Left ventricle myocardium superior (tissue), 1 donor: ENCODE measurements at regions not wholly inside any gene's neighbourhood (a gene's known extent, or its start where the extent isn't known, plus 50 kb on each side); places are given as distances from the start of the nearest gene placed in this dataset.

ENCODE experiments used
- ATAC-seq: fragments of 200-7000 bp; cut with Tn5 transposase; one replicate; pipeline ENCODE4 v1.9.1; 2020; ENCODE audit warnings: mild to moderate bottlenecking, moderate library complexity
- DNase-seq: peaks from one replicate; pipeline ENCODE4 v3.0.0-alpha.2; 2020
- intact Hi-C: fragments of 100-400 bp; cut with micrococcal nuclease; formaldehyde crosslinking; loops from one replicate; pipeline ENCODE4 v1.11.0; 2022
- donor health status: DM: no; HTN: yes; CAD: no; lungs with severe emphysema.

GRCh38 chr18:51915176-51915575 lies 424.8 kb upstream of the DCC start:
- no peak for ATAC-seq
- intact Hi-C loops, result no loop called here
- DNase-seq, result no peak

- no peak for ATAC-seq
- no peak for DNase-seq
- intact Hi-C loops, result no loop called here
Measured at GRCh38 chr18:51921862-51922261, 418.1 kb upstream of the DCC start.

GRCh38 chr18:51933903-51934302 lies 406.1 kb upstream of the DCC start:
- no peak for ATAC-seq
- intact Hi-C loops, result no loop called here

GRCh38 chr18:51936115-51936514 lies 403.9 kb upstream of the DCC start:
- DNase-seq, result no peak
- ATAC-seq, result no peak
- intact Hi-C loops, result no loop called here

More at GRCh38 chr18:51933903-51934302, 406.1 kb upstream of the DCC start:
- no peak for DNase-seq

- intact Hi-C loops, result no loop called here
- DNase-seq, result no peak
- ATAC-seq, result no peak
Measured at GRCh38 chr18:51941999-51942398, 398.0 kb upstream of the DCC start.

DNA sequence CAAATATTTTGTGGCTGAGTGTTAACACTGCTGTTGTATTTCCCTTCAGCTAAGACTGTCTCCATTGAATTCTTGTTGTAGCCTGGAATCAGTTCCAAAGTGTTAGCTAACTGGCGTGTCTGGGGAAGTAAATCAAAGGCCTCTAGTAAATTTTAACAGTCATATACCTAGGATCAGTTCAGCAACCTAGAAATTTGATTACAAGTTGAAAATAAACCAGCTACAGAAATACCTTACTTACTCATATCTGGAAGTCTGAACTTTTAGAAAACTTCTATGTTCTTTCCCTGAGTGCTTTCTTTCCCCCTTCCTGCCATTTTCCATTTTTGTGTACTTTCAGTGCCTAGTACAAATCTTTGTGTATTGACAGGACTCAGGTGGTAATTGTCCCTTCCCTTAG lies 396.7 kb upstream of the DCC start:
- ATAC-seq (no peak), DNase-seq (no peak)
- intact Hi-C loops, result no loop called here

- no peak for ATAC-seq
Measured at GRCh38 chr18:51946946-51947345, 393.1 kb upstream of the DCC start.

GRCh38 chr18:51952844-51953243 lies 387.2 kb upstream of the DCC start:
- ATAC-seq (no peak), DNase-seq (no peak)
- intact Hi-C loops, result no loop called here

More at GRCh38 chr18:51946946-51947345, 393.1 kb upstream of the DCC start:
- DNase-seq, result no peak
- intact Hi-C loops, result no loop called here

DNA sequence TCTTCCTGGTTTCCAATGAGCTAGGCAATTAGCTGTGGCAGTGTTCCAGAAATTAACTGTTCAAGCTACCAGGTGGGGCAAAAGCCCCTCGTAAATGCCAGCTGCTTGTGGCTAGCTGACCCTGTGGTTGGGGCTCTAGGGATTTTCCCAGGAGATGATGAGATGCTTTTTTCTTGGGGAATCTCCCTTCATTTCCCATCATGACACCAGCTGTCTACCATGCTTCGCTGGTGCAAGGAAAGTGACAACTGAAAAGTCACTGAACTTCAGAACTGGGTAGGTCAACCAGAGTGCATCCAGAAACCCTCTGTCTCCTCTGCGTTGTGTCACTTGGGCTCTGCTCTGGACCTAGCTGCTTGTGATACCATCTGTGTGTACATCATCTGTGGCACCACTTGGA lies 386.5 kb upstream of the DCC start:
- DNase-seq (no peak), ATAC-seq (no peak)
- intact Hi-C loops, result no loop called here

DNA sequence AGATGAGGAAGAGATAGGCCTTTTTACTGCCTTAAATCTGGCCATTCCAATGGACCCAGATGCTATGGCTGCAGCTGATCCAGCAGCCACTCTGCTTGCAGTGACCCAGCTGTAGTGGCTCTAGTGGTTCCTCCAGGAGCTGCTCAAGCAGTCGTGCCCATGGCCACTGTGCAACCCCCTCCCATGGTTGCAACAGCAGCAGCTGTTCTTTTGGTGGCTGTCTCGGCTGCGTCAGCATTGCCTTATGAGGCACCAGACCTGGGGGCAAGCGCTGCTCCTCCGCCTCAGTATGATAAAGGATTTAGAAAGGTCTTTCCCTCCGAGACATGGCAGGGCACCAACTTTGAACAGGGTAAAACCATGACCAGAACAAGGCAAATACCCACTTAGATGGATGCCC lies 384.9 kb upstream of the DCC start:
- DNase-seq (no peak), ATAC-seq (no peak)
- intact Hi-C loops, result no loop called here

- DNase-seq (no peak), ATAC-seq (no peak)
- intact Hi-C loops, result no loop called here
Measured at GRCh38 chr18:51957001-51957400, 383.0 kb upstream of the DCC start.

DNA sequence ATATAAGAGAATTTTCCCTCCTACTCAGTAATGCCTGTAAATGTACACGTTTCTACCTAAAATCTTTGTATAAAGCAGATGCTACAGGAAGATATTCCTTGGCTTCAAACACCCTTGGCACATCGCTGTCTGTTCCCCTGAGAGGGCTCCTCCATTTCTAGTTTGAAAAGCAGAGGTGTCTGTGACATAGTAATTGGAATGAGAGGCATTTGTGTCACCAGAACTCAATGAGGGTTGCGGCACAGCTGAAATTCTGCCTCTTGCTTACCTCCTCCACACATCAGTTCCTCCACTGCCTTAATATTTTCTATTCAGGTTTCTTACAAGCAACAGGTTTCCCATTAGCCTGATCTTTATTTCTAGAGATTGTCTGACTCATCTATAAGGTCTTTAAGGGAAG lies 359.9 kb upstream of the DCC start:
- ATAC-seq, result no peak
- DNase-seq, result no peak
- intact Hi-C loops, result no loop called here

DNA sequence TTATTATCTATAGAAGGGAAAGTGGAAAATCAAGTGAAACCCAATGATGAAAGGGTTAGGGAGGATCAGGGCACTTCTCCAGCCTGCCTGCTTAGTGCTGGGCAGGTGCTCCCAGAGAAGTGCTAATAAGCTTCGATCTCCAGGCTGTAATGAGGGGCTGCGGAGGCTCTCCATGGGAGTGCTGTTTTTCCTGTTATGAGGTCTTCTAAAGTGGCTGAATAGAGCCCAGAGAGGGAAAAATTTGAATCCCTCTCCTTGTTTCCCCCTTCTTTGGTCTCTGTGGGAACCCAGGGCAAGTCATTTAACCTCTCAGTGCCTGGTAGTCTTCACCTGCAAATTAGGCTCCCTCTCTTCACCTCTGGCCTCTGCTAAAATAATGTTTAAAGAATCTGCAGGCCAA lies 351.7 kb upstream of the DCC start:
- no peak for ATAC-seq
- intact Hi-C loops, result no loop called here
- no peak for DNase-seq

DNA sequence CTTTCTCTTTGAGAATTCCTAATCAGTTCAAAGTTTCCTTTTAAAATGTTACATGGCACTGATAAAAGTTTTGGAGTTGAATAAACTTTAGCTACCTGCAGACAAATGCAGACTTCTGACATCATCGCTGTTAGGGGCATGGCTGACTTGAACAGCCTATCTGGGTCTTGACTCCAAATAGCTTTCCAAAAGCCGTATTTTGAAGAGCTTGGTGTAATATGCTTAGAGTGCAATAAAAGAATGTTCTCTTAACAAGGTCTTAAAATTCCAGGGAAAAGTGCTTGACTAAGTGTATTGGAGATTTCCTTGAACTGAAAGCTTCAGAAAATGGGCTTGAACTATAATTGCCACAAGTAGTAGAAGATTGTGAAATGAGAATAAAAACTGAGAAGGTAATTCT lies 342.9 kb upstream of the DCC start:
- DNase-seq (no peak), ATAC-seq (no peak)
- intact Hi-C loops, result no loop called here

DNA sequence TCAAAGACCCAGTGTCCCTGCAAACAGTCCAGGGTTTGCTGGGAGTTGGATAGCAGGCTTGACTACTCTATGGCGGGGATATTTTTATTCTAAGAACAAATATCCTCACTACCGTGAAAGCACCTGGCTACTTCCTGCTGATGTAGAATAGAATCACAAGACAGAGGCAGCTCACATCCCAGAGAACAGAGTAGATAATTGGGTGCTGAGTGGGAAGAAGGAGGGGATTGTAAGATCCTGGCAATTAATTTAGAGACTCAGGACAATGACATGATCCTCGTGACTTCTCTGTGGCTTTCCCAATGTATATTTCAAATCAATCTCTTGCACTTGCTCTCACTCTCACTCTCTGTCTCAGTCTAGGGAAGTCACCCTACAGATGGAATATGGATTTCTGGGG lies 341.9 kb upstream of the DCC start:
- intact Hi-C loops, result no loop called here
- ATAC-seq (no peak), DNase-seq (no peak)

- no peak for ATAC-seq
- DNase-seq, result no peak
- intact Hi-C loops, result no loop called here
Measured at GRCh38 chr18:51998711-51999110, 341.3 kb upstream of the DCC start.

GRCh38 chr18:51999351-51999750 lies 340.6 kb upstream of the DCC start:
- intact Hi-C loops, result no loop called here
- DNase-seq (no peak), ATAC-seq (no peak)

DNA sequence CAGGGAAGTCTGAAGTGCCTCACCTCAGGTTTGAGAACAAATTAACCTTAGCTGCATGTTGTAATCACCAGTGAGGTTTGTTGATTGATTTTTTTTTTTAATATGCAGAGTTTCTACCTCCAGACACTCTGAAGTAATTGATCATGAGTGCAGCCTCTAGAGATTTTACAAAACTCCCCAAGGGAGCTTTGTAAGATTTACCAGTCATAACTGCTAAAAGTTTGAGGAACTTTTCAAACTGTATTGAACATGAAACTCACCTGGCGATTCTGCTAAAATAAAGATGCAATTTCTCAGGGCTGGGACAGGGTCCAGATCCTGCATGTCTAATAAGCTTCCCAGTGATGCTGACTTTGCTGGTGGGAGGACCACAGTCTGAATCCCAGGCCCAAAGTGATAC lies 339.6 kb upstream of the DCC start:
- intact Hi-C loops, result no loop called here
- DNase-seq (no peak), ATAC-seq (no peak)

GRCh38 chr18:52001106-52001505 lies 338.9 kb upstream of the DCC start:
- ATAC-seq (no peak), DNase-seq (no peak)
- intact Hi-C loops, result no loop called here

DNA sequence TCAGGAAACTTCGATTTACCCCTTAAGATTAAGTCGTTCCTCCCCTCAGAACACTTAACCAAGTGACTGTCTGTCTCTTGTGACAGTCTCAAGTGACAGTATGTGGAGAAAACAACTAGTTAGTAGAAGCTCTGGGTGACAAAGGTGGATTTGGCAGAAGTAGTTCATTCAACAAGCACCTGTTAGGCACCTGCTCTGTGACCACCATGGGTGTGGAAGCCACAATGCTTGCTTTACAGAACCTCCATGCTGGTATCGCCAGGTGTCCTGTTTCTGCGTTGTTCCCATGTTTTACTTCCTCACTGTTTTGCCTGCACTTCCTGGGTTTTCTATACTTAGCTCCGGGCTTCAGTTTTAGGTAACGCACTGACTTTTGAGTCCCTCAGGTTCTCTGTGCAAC lies 337.4 kb upstream of the DCC start:
- no peak for DNase-seq
- intact Hi-C loops, result no loop called here
- no peak for ATAC-seq

GRCh38 chr18:52007105-52007504 lies 332.9 kb upstream of the DCC start:
- intact Hi-C loops, result no loop called here
- no peak for ATAC-seq

GRCh38 chr18:52008330-52008729 lies 331.7 kb upstream of the DCC start:
- ATAC-seq, result no peak
- intact Hi-C loops, result no loop called here
- DNase-seq, result no peak

More at GRCh38 chr18:52007105-52007504, 332.9 kb upstream of the DCC start:
- no peak for DNase-seq
